ENCODE measurements at regions not wholly inside any gene's neighbourhood (a gene's known extent, or its start where the extent isn't known, plus 50 kb on each side); places are given as distances from the start of the nearest gene placed in this dataset.

DNA sequence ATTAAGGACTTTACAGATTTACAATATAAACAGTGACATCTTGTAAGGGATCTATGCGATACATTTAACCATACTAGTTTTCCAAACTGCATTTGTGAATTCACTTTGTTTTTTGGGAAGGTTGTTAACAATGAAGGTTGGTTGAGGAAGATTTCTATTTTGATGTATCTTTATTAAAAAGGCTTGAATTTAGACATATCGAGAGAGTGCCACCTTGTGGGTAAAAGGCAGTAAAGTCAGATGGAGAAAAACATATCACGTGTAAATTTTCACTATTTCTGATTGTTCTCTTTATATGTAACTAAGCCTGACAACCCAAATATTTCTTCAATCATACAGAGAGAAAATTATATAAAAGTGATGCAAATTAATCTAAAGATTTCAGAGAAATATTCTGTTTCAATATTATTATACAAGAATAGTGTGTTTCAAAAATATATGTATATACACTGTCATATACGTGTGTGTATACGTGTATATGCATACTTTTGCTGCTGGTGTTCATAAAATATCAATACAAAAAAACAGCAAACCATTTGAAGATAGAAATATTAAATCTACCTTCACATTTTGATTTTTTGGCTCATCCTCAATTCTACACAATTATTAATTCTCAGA, 988.6 kb downstream of the SORCS1 start:
- DNase-seq: no peak

DNA sequence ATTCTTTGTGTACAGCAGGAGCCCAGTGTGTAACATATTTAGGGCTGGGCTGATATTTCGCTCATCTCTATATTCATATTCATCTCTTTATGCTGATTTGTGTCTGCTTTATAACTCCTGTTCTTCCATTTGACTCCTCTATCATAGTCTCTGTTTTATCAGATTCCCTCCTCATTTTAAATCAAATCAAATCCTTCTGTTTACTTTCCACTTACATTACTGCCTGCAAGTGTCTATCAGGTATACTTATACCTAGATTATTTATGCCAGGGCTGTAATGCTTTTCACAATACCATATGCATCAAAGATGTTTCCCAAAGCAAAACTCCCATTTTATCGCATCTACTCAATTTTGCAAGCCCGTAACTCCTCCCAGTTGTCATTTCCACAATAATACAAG, 990.7 kb downstream of the SORCS1 start:
- no peak for DNase-seq

DNA sequence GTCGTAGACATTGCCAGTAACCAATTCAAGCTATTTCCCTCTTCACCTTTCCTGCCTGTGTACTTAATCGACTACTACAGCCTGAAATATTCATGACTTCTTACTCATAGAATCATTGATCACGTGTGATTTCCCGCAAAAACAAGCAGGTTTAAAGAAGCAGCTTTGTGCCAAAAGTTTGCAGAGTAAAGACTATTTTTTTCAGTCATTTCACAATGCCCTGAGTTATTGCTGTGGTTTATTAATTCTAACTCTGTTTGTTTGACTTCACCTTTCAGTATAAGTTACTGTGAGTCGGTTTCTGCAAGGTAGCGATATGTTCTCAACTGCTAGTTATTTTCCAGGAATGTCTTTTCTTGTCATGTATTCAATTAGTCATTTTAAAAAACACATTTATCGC, 995.3 kb downstream of the SORCS1 start:
- DNase-seq: no peak

DNA sequence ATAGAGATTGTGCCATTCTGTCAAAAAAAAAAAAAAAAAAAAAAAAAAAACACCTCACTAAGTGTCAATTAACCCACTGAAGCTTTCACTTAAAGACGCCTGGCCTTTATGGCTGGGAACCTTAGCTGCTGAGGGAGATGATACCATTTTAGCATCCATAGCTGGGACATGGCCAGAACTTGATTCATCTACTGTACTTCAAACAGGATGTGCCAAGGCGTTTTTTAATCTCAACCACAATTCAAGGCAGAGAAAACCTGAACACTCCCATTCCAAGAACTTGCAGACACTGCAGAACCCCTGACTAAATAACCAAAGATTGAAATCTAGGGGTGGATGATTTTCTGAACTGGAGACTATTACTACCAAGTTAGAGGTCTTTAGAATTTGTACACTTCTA, 996.6 kb downstream of the SORCS1 start:
- no peak for DNase-seq

DNA sequence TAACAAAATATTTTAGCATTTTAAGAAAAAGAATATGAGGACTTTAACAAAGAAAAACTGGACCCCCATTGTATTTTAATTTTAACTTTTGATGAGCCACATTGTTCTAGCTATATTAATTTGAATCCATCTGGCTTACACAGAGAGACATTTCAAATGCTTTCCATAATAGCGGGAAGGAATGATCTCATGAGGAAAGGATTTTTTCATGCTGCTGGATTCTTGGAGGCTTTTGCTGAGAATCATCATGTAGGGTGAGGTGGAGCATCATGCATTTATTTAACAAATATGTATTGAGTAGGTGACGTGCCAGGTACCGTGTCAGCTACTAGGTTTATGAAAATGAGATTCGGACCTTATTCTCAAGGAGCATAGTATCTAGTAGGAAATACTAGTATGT, 1006.3 kb downstream of the SORCS1 start:
- DNase-seq: no peak

DNA sequence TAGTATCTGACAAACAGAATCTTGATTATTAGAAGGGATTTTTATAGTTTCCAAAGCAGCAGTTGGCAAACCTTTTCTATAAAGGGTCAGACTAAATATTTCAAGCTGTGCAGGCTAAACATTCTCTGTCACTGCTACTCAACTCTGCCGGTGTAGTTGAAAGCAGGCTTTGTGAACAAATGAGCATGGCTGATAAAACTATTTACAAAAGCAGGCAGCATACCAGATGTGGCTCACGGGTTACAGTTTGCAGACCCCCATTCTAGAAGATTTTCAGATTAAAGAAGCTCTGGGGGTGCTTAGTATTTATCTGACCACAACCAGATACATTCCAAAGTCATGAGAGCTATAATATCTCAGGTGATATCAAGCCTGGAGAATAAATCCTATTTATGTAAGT, 1017.5 kb downstream of the SORCS1 start:
- DNase-seq: no peak

DNA sequence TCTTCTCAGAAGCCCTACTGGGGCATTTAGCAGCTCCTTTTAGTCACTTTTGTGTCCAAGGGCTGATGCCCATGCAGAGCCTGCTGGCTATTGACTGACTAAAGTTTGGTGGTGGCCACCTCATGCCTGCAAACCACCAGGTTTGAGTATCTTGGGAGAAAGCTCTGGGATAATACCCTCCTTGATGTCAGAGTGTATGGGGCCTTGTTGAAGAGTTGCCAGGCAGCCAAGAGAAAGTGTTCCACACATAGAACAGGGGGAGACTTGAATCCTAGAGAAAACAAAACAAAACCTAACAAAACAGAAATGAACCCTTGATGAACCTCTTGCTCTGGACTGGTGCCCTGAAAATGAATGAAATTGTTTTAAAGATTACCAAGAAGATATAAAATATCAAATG, 1024.6 kb downstream of the SORCS1 start:
- DNase-seq: no peak

DNA sequence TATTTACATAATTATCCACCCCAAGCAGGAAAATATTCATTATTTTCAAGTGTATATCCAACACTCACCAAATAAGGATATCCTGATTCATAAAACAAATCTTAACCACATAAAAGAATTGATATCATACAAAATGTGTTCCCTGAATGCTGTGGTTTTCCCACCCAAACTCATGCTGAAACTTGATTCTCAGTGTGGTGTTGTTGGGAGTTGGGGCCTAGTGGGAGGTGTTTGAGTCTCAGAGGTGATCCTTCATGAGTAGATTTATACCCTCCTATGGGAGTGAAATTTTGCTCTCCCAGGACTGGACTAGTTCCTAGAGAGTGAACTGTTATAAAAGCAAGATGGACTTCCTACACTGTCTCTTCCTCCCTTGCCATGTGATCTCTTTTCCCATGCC, 1028.3 kb downstream of the SORCS1 start:
- DNase-seq: no peak

DNA sequence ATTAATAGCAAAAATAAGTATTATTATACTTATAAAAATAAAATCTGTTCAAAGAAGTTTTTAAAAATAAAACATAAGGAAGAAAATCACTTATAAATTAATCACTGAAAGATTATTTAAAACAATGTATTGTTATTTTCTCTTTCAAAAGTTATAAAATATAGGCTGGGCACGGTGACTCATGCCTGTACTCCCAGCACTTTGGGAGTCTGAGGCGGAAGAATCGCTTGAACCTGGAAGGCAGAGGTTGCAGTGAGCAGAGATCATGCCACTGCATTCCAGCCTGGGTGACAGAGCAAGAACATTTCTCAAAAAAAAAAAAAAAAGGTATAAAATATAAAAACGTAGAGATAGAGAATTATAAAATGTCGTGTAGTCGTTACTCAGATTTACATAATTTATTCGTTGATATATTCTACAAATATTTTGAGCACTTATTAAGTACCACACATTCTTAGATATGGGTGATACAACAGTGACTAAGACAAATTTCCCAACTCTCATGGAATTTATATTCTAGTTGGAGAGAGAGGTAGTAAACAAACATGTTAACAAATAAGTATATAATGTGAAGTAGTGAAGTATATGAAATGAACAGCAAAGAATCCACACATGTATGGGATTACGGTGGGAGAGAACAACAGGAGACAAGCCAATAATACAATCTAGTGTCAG, 1030.0 kb downstream of the SORCS1 start:
- no peak for DNase-seq

DNA sequence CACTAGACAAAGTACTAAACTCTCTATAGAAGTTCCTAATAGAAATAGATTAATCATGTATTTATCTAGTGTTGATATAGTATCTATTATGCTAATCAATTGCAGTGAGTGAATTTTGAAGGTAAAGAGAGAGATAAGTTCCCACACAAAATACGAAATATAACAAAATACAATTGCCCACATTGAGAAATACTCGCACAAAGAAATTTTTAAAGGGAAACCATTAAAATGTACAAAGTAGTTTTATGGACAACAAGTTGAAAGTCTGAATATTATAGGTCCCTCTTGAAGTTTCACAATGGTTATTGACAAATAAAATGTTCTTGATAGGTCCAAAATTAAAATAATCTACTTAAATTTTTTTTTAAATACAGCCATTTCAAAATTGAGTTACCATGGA, 1031.1 kb downstream of the SORCS1 start:
- no peak for DNase-seq

DNA sequence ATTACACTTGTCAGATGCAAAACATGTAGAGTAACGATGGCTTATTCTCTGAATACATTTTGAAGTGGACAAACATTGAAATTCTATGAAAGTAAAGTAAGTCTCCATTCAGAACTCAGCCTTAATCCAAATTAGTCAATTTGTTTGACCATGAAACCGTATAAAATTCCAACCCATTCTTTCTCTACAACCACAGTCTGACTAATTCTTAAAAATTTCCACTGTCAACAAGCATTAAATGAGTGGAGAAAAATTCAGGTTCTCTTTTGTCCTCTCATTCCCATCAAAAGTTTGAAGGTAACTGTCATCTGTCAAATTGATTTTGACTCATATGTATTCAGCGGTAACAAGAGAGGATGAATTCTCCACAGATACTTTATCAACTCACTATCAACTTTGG, 1031.5 kb downstream of the SORCS1 start:
- no peak for DNase-seq

DNA sequence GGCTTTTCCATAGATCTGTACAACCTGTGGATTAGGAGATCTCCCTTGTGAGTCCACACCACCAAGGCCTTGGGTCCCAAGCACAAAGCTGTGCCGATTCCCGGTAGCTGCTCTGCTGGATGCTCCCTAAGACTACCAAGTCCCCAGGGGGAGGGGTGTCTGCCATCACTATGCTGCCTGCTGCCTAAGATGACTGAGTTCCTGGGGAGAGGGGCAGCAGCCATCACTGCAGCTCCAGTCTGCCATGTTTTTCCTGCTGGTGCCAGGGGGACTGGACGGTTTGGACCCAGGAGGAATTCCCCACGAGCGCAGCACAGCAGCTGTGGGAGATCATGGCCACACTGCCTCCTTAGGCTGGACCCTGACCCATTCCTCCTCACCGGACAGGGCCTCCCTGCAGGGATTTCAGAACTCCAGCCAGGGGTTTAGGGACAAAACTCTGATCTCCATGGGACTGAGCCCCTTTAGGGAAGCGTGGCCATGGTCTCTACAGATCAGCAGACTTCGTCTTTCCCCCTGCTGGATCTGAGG, 1049.8 kb downstream of the SORCS1 start:
- DNase-seq: no peak

DNA sequence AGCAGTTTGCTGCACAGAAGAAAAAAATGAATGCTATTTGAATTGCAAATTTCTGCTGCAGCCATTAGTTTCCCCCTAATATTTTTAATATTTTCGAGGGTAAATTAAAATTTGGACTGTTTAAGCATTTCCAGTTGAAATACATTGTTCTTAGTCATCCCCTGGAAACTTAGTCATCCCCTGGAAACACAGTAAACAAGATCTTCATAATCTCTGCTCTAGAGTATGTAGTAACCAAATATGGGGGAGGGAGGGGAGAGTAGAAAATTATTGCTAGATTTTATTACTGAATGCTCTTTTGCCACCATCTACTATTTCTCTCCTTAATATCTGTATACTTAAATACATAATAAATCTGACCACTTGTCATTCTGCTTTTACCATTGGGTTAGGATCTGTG, 1053.3 kb downstream of the SORCS1 start:
- no peak for DNase-seq

DNA sequence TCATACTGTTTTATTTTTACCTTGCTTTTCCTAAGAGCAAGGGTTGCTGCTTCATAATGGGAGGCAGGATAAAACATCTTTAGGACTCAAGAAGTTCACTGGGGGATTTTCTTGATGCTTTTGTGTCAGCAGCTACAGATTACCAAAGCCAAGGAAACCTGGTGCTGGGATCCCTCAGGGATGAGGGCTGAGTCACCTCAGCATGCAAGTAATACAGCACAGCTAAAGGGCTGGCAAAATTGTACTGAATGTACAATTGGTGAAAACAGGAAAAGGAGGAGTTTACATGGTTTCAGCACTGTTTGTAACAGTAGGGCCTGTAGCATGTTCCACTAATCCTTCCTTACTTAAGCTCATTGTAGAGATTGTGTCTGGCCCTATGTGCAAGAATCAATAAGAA, 1056.8 kb downstream of the SORCS1 start:
- DNase-seq: no peak

DNA sequence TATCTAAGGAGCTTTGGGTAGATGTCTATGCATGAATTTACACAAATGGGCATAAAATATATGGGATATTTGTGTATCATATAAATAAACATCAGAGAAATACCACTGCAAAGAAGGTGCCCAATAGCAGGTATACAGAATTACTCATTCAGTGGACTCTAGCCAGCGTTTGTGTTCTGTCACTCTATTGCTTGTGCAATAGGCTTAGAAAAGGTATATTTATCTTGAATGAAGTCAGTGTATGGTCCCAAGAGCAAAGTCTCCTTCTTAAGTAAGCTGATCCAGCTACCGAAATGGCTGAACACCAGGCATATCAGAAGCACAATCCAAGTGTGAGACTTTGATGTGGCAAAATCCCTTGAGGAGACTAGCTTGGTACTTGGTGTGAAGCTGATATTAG, 1058.4 kb downstream of the SORCS1 start:
- no peak for DNase-seq

DNA sequence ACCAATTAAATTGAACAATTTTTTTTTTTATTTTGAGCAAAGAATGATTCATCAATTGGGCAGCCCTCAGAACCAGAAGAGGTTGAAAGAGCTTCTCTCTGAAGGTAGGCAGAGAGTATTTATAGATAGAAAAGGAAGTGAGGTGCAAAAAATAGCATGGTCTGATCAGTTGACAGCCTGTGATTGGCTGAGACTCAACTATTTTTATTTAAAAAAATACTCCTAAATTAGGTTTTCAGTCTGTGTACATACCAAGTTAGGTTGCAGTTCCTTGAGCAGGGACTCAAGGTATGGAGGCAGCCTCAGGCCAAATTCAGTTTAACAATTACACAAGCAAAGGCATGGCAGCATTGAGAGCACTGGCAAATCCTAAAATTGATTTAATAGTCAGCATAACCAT, 1074.7 kb downstream of the SORCS1 start:
- no peak for DNase-seq

DNA sequence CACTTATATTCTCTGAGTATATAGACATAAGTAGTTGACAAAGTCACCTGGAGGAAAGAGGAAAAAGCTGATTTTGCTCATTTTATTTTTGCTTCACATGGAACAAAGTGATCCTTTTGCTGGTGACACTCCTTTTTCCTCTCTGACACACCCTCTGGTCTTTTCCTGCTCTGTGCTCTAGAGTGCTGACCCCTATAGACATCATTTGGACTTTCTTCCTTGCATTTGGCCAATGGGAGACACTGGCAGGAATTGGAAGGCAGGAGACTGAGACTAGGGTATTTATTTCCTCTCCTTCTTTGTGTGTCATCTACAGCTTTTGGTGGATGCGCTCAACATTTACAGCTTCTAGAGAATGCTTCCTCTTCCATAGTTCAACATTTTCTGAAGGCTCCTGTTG, 1078.1 kb downstream of the SORCS1 start:
- DNase-seq: no peak

DNA sequence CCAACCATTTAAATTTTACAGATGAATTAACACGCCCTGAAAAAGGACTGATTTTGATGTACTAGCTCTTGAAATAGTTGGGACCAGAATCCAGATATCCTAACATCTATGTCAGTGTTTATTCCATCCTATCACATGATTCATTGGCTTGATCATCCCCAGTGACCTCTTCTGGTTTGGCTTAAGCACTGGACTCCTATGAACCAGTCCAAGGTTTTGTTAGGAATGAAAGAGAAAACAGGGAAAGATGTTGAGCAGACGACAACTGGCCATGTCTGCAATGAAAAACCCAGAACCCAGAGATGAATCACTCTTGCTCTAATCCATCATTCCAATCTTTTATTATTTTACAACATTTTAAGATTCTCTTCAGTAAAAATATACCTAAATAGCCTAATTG, 1080.9 kb downstream of the SORCS1 start:
- no peak for DNase-seq

DNA sequence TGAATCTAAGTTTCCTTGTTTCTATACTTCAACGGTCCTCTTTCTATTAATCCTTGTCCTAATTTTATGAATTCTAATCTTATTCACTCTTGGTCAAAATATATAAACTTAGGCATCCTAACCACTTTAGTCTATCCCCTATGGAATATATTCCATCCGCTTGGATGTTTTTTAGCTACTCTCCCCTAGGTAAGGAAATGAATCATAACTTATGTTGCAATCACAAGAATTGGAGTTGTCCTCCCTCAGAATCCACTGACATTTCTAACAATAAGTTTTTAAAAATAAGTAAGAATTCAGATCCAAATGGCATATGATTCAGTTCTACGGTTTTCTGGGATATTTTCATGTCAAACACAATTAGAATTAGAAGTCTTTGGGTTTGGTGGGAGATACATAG, 1081.6 kb downstream of the SORCS1 start:
- no peak for DNase-seq

DNA sequence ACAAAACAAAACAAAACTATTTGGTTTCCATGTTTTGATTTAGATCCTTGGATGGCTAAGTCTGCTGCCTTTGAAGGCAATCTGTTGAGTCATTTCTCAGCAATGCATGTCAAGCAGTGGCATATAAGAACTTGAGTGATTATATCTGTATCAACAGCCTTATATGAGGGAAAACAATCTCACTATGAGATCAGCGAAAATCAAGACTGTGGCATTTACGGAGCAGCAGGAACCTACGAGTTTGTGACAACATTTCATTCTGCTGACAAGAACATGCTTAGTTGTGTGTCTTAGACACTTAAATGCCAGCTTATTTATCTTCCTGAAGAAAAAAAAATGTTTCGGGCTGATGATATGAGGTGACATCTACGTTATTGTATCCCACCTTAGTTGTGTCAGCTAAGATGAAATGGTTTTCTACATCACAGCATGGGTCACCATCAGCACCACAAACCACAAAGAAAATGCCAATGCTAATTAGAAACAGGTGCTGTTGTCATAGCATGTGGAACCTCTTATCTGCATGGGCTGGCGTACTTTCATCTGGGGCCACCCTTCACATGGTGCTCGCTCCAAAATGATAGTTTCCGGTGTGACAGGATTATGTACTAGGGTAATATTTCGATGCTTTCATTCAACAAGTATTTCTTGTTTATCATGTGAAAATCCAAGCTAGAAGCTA, 1085.5 kb downstream of the SORCS1 start:
- DNase-seq: no peak

DNA sequence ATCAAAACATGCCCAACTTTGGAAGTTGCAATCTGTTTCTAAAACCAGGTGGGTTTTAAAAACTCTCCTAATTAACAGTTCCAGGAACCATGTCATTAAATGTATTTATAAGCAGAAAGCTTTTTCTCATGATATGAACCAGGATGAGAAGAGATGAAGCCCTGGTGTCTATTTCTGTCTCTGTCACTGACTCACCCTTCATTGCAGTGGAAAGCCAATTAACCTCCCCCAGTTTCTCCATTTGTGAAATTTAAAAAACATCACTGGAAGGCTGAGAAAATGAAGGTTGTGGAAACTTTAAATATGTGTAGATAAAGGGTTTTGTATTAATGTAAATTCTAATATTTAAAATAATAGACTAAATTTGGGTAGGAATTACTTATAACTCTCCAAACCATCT, 1088.0 kb downstream of the SORCS1 start:
- no peak for DNase-seq

DNA sequence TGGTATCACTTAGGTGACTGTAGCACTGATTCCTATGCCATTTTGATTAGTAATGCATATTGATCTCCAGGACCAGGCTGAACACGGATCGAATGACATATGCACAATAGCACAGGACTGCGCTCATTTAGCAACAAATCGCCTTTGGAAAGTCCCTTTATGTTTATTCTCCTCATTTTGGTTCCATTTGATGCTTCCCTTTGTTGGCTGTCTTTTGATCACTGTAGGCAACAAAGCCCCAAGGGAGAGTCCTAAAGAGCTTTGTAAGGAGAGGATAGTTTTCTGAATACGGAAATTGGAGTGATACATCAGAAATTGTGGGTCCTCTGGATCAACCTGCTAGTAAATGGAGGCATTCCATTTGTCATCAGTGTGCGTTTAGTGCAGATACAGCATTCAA, 1111.4 kb downstream of the SORCS1 start:
- no peak for DNase-seq

DNA sequence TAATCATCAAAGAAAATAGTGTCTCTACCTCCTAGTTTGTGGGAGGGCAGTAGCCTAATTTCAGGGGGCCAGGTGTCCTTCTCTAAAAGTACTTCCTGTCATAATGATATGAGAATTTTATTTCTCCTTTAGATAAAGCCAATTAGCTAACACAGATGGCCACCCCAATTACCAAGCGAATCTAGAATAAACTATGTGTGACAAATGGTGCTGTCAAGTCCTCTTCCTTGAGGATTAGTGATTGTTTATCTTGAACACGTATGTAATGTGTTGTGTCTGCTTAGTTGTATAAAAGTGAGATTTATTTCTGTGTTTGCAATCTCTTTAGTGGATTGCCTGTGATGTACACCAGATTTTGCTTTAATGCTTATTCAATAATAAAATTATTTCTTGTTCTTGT, 1120.0 kb downstream of the SORCS1 start:
- no peak for DNase-seq

DNA sequence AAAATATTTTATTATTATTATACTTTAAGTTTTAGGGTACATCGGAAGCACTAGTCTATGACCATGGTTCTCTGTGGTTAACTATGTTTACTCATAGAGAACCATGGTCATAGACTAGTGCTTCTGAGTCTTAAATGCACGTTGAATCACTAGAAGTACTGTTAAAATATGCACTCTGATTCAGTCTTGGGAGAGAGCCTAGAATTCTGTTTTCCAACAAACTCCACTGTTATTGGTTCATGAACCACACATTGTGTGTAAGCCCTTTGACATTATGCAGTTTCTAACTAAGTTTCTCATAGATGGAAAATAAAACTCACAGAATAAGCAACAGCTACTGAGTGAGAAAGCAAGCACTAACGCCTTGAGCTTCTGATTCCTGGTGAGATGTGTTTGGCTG, 1120.6 kb downstream of the SORCS1 start:
- DNase-seq: no peak

Measured in SW 1271 (cell line).